GM18498 (cell line): ENCODE measurements at regions not wholly inside any gene's neighbourhood (a gene's known extent, or its start where the extent isn't known, plus 50 kb on each side); places are given as distances from the start of the nearest gene placed in this dataset.

Experiments
- ATAC-seq: cut with Tn5 transposase; IDR thresholded peaks from one replicate; pipeline ENCODE4 v1.9.1; 2021; ENCODE audit warnings: mild to moderate bottlenecking, moderate library complexity; ENCODE audit not compliant: unreplicated experiment

DNA sequence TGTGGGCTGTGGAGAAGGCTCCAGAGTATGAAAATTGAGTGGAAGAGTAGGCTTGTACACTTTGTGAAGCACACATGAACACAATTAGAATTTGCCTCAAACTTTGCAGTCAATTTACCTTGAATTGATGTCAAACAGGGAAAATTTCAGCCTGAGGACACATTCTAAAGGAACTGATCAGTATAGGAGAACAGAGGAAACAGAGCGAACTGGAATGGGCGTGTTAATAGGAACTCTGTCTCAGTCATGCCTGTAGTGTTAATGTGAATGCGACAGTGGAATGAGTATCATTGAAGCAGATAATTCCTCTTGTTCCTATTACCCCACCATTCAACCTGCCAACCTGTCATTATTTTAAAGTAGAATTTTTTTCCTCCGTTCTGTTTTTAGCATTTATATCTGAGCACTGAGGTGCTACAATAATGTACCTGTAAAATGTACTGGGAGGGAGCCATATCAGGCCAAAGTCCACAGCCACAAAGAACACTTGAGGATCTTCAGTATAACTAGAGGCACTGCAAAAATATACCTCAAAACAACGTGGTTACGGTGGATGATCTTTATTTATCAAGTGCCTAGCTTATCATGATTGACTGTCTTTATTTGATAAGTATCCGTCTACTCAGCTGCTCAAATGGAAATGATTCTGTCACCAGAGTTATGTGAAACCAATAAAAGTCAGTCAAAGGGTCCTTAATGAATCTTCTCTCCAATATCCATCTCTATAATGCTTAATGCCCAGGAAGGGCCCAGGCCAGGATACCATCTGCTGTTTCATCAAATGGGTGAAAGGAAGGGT is 125.3 kb upstream of the STMND1 start:
- ATAC-seq, result no peak

DNA sequence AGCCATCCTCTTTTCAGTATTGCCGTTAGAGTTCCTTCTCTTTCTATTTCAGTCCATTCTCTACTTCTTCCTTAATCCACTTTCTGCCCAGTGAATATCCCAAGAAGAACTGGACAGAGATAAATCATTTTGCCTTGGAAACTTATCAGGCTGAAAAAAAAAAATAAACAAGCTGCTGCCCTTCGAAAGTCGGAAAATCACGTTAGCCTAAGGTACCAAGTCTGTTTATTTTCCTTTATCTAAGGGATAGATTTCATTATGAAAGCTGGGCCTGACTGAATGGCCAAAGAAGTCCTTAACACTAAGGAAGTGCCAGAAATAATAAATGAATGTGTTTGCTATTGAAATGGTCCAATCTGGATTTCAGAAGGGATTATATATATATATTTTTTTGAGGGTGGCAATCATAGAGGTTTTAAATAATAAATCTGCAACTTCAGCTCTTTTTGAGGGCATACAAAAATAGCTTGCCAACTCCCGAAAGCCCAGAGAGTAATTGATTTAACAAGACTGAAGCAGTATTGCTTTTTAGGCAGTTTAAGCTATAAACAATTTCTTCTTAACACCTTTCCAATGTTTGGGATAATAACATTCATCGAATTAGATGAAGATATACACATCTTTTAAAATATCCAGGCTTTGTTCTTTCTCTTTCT is 127.0 kb upstream of the STMND1 start:
- no peak for ATAC-seq

DNA sequence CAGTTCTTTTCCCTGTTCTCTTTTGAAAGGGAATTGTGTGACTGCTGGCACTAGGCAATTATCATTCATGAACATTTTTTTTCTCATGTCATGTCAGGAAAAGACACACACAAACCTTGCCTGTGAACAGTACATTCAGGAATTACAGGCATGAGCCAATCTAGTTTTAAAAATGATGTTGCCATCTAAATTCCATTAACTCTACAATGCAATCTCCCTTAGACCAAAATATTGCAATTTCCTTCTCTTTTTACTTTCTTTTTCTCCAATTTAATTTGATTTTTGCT is 127.5 kb upstream of the STMND1 start:
- no peak for ATAC-seq

DNA sequence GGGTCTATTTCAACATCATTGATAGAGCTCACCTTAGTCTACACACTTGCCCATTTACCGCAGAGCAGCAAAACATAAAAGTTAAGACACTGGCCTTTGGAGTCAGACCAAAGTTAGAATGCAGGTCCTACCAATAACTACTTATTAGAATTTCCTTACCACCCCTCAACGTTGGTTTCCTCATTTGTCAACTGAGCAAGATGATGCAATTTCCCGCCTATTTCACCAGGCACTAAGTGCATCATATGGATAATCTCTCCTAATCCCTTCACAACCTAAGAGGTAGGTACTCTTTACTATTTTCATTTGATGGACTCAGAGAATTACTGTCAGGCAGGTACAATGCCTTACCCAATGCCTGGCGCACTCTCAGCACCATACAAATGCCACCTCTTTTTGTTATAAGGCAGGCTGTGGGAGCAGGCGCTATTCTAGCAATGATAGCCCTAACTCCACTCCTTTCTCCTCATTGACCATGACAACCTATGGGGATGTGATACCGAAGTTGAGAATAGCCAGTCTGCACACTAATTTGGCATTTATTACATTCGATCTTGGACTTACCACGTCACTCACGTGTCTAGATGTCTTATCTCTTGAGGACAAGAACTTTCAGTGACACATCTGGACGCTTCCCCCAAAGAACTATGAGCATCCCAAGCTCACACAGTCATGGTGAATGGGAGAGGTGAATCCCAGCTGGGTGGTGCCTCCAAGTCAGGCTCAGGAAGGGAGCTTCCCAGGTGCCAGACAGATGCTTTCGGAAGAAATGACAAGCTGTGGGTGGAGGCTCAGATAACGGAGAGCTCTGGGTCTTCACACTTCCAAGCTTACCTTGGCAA is 128.1 kb upstream of the STMND1 start:
- no peak for ATAC-seq

DNA sequence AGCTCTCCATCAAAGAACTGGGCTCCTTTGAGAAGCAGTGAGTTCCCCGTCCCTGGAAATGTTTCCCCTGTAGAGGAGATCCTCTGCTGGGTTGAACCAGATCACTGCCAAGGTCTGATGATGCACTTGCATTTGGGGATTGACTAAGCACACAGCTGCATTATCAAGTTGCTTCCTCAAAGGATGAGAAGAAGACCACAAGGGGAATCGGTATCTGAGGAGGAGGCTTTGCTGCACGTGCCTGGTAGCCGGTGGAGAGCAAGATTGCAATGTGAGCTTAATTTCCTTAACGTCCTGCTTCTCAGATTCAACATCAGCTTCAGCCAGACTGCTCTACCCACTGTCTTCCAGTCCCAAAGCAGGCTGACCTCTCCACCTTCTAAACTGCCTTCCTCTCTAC is 128.8 kb upstream of the STMND1 start:
- ATAC-seq, result no peak

DNA sequence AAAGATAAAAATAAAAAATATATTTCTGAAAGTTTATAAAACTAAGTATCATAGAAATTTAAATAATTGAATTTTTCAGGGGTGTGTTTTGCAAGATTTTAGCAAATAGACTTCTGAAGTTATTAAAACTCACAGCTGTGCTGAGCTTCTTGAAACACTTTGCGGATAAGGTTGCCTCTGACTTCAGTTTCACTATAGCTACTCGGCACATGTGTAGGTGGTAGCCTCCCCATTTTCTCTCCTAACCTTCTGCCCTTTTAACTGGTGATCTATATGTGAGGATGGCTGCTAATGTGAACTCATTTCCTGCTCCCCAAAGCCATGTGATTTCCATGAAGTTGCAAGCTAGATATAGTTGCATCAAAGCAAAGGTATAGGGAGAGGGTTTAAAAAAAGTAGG is 129.3 kb upstream of the STMND1 start:
- no peak for ATAC-seq

DNA sequence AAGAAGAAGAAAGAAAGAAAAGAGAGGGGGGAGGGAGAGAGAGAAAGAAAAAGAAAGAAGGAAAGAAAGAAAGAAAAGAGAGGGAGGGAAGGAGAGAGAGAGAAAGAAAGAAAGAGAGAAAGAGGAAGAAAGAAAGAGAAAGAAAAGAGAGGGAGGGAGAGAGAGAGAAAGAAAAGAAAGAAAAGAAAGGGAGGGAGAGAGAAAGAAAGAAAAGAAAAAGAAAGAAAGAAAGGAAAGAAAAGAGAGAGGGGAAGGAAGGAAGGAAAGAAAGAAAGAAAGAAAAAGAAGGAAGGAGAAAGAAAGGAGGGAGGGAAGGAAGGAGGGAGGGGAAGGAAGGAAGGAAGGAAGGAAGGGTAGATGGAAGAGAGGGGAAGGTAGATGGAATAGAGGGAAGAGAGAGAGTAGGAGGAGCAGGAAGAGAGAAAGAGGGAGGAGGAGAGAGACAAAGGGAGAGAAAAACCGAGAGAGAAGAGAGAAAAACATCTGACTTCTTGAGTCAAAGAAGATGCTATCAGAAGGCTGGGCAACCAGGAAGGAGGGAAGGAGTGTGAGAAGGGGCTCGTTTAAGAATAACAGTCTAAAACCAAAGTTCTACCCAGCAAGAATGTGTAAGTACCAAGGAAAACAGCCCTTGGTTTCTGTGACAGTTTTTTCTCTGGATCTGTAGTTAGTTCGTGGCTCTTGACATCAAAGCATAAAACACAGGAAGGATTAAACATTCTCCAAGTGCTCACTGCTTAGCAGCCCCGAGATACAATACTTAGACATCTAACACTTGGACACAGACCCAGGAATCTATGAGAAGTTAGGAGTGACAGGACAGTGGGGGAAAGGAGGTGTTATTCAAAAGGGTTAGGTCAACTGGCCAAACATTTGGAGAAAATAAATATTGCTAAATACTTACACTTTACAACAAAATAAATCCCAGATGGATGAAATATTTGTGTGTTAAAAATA is 131.9 kb upstream of the STMND1 start:
- ATAC-seq, result no peak

DNA sequence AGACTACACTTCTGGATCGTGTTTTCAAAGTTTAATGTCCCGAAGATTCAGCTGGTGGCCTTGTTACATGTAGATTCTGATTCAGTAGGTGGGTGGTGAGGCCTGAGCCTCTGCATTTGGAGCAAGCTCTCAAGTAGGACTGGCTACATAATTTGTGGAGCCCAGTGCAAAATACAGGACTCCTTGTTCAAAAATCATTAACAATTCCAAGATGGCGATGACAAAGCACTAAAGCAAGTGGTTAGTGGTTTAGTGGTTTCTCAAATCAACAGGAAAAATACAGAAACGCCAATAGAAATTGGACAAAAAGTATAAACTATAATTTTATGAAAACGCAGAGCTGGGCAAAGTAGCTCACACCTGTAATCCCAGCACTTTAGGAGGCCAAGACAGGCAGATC is 133.7 kb upstream of the STMND1 start:
- ATAC-seq, result no peak

DNA sequence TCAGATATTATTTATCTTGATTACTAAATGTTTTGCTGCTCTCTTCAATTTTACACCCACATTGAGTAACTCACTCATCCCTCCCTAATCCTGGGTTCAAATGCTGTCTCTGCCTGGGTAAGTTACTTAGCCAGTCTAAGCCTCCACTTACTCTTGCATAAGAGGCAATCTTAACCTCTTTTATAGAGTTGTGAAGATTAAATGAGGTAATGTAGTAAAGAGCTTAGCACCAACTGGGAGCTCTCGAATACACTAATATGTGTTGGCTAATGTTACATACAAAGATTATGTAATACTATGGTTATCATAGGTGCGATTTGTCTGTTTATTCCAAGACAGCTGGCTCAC is 134.4 kb upstream of the STMND1 start:
- no peak for ATAC-seq

DNA sequence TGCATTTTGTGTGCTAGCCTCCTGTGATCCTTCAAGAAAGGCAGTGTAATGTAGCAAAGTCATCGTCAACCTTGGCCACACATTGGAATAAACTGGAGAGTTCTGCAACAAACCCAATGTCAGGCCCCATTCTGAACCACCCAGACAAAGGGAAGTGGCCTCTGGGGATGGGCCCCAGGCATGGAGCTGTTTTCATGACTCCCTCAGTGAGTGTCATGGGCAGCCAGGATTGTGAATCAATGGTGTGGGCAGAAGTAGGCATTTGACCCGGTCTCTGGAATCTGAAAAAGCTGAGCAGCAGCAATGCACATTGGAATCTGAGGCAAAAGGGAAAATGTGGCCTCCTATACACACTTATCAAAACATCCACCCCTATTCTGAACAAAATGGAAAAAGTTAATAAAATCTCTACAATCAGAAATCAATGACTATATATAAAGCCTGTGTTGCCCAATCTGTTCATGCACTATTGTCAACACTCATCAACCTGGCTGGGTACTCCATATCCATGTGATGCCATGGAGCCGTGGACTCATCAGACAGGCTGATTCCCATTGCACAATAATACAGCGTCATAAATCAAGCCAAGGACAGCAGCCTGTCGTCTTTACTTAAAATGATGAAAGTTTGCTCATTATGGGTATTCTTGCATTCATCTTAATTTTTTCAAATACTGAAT is 134.9 kb upstream of the STMND1 start:
- ATAC-seq, result no peak

DNA sequence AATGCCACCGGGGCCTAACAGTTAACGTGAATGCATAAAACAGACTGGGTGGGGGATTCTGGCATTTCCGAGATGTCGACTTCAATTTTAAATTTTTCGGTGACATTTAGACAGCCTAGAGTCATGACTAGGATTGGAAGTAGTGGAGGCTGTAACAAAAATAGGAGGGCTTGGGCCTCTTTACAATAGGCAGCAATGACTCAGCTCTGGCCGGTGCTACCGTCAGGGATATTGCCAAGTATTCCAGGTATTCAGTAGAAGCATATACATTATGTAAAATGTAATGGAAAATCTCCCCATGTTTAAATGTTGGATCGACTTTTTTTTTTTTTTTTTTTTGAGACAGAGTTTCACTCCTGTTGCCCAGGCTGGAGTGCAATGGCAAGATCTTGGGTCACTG is 136.2 kb upstream of the STMND1 start:
- ATAC-seq, result no peak

DNA sequence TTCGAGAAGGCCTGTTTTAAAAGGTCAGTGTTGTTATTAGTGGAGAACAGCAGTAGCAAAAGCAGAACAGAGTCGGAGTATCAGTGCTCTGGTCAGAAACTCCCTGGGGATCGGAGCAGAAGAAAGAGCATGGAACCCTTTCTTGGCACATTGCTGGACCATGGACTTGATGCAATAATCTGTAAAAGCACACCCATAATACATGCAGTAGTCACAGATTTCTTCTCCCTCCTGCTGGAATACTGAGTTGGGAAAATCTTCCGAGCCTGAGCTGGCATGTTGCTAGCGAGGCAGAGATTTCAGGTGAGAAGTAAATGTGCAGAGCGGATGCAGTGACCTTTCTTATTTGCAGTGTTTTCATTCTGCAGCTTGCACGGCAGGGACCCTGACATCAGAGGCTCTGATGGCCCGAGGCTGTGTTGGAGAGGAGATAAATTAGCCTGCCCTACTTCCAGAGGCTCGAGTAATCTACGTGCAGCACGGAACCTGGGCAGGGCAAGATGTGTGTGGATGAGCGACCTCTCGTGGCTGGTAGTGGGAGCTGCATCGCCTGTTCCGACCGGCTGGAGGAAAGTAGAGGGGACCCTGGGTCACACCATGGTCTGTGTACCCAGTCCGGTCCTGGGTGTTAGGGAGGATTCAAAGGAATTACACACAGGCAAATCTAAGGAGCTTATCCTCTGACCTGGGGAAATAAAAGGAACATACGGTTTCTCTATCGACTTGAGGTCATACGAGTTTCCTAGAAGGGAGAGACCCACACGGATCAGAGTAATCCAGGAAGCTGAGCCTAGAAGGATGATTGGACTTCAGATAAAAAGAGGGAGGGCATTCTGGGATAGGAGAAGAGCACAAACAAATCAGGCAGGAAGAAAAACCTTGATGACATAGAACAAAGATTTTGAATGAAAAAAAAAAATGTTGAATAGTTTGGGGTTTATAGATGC is 137.0 kb upstream of the STMND1 start:
- peak; percentile 97 for ATAC-seq

DNA sequence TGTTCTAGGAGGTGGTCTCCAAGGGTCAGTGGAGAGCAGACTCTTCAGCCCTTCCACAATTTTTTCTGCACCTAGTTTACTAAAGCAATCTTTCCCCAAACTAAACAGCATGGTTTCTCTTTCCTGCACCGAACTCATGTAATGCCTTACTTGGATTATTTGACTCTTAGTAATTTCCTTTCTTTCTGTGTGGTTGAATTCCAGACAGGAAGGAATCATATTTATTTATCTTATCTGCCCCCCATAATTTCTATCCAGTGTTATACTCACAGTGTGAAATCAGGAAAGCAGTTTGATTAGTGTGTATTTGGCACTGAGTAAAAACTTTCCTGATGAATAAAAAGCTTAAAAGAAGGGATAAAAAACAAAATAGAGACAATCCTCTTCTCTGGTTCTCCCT is 140.3 kb upstream of the STMND1 start:
- ATAC-seq, result no peak

DNA sequence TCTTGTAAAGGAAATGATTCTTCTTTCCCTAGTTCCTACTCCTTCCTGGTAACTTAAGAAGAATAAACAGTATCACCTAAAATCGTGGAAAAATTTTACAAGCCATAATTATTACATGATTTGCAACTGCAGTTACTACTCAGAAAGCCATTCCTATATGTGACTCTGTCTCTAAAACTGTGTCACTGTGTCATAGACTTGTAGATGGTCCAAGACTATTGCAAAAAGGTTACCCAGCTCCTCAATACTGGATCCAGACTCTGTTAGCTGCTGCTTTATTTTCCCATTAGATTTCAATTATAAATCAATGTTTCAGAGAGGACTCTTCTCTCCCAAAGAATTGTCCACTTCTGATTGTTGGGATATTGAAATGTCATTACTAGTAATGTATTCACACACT is 142.1 kb upstream of the STMND1 start:
- no peak for ATAC-seq

DNA sequence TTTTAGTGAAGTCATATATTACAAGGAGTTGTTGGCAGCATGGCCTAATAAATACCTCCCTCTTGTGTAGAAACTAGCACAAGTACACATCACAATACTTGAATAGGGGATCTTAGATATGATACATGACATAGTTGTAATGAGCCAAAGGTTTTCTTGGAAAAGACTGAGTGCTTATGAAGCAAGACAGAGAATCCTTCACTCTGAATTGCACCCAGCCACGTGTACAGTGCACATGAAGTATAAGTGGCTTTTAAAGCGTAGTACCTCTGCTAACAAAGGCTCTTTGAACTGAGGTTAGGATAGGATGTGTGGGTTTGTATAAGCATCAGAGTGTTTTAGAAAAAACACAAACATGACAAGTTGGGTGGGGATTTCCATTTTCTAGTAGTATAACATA is 145.5 kb upstream of the STMND1 start:
- ATAC-seq, result no peak

DNA sequence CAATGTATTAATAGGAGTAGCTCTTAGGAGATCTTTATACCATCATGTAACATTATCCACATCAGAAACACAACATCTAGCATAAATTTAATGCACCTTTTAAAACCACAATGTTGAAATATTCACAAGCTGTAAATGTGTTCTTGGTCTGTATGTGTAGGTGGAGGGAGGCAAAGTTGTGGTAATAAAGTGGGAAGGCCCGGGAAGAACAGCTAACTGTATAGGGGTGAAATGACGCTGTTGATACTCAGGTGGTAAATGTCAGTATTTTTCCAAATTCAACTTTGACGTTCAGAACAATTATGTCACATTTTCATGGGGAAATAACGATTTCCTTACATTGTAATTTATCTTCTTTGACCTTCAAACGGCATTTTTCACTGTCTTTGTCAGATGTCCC is 146.0 kb upstream of the STMND1 start:
- no peak for ATAC-seq

DNA sequence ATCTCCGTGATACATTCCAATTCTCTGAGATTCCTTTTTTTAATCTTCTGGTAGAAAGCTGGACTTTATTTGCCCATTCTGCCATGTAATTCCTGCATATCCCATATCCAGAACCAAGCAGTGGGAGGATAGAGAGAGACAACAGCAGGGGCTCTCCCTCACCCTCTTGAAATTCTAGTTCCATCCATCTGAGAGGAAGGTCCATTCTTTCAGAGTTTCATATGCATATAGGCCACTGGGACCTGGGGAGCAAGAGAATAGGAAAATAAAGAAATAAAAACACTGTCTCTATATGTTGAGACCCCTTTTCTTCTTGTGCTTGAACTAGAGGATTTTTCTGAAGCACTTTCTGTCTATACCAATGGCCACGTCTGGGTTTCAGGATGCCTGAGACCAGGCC is 147.9 kb upstream of the STMND1 start:
- no peak for ATAC-seq

DNA sequence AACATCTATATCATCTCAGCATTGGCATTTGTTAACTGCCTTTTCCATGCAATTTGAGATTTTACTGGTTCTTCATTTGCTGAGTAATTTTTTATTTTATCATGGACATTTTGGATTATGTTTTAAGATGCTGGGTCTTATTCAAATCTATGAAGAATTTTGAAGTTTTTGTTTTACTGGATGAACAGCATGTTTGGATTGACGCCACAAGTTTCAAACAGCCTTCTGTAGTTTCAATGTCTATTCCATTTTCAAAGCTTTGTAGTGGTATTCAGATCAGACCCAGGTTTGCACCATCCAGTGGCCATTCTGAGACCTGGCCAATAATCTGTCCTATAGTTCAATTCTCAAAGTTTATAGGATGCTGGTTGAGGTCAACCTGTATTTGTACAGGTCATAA is 148.4 kb upstream of the STMND1 start:
- no peak for ATAC-seq

DNA sequence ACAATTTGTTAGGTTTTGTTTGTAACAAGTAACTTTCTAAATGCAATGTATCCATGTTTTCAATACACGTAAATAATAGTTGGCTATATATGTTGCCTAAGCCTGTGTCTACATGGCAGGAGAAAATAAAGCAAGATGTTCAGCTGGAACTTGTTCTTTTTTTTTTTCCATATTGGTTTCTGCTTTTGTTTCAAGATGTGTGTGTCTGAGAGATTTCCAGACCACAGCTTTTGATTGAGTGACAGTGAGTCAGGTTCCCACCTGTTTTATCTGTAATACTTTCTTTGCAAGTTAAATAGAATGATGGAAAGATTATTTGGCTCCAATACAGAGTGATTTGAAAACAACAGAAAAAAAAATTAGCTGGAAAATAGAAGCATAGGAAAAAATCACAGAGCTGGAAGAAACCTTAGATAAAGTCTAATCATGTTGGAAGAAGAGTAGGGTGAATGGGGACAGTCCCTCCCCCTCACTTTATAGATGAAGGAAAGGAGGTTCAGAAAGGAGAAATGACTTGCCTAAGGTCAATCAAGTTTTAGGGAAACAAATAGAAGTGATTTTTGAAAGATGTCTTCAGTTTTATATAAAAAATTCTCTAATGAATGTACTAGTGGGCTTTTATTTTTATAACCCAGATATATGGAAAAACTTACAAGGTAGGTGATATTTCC is 150.9 kb upstream of the STMND1 start:
- no peak for ATAC-seq
